Fibroblast of the aortic adventitia (primary cell): ENCODE measurements at regions not wholly inside any gene's neighbourhood (a gene's known extent, or its start where the extent isn't known, plus 50 kb on each side); places are given as distances from the start of the nearest gene placed in this dataset.

Experiments
- DNase-seq: peaks from one replicate; pipeline ENCODE4 v3.0.0-alpha.2; 2010; ENCODE audit warnings: low read depth
- H3K4me3 ChIP-seq: 2 replicates; pipeline ENCODE4 v1.5.1; 2011; ENCODE audit warnings: low read depth, mild to moderate bottlenecking, control low read depth, low read length, moderate library complexity
- CTCF ChIP-seq: IDR thresholded peaks from 2 replicates; pipeline ENCODE4 v1.5.1; 2011; ENCODE audit warnings: mild to moderate bottlenecking, low read length, control low read depth, inconsistent platforms; ENCODE audit not compliant: insufficient read depth

- TF ChIP-seq CTCF, result no peak
- H3K4me3 ChIP-seq, result no peak overlapping the region
- peak; percentile 93 for DNase-seq
Measured at GRCh38 chr15:62506217-62506805, 341.2 kb upstream of the C2CD4B start.

GRCh38 chr15:62509395-62509958 lies 344.4 kb upstream of the C2CD4B start:
- no peak for DNase-seq
- TF ChIP-seq CTCF, result no peak
- no peak overlapping the region for H3K4me3 ChIP-seq

- DNase-seq, result no peak
- no peak for TF ChIP-seq CTCF
Measured at GRCh38 chr15:62510791-62511190, 345.7 kb upstream of the C2CD4B start.

GRCh38 chr15:62512904-62513303 lies 347.8 kb upstream of the C2CD4B start:
- no peak overlapping the region for H3K4me3 ChIP-seq
- no peak for DNase-seq
- TF ChIP-seq CTCF, result no peak

More at GRCh38 chr15:62510791-62511190, 345.7 kb upstream of the C2CD4B start:
- H3K4me3 ChIP-seq, result no peak overlapping the region

GRCh38 chr15:62513893-62514292 lies 348.8 kb upstream of the C2CD4B start:
- DNase-seq, result no peak
- no peak for TF ChIP-seq CTCF
- H3K4me3 ChIP-seq, result no peak overlapping the region

- TF ChIP-seq CTCF, result no peak
- DNase-seq, result no peak
- H3K4me3 ChIP-seq, result no peak overlapping the region
Measured at GRCh38 chr15:62515696-62516395, 350.8 kb upstream of the C2CD4B start.
